Islet precursor cell (in vitro differentiated cells): ENCODE measurements at regions not wholly inside any gene's neighbourhood (a gene's known extent, or its start where the extent isn't known, plus 50 kb on each side); places are given as distances from the start of the nearest gene placed in this dataset.

Source experiments
- DNase-seq: peaks from one replicate; pipeline ENCODE4 v3.0.0-alpha.2; 2018

DNA sequence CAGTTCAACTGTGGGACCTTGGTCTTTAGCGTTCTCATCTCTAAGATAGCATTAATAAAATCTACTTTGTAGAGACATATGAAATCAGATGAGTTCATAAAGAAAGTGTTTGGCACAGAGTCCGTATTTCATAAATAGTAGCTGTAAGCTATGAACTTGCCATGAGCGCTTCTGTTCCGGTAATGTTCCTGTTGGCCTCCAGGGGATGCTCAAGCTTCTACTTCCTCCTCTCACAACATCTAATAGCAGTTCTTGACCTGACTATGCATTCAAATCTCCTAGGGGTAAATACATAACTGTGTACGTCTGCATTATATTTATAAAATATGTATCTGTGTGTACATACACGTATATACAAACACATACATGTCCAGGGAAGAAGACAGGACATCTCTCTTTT lies 288.2 kb upstream of the TMPO start:
- DNase-seq = no peak

- no peak for DNase-seq
Observed at GRCh38 chr12:98228683-98229539, 286.5 kb upstream of the TMPO start.

GRCh38 chr12:98229540-98229924 lies 285.9 kb upstream of the TMPO start:
- DNase-seq = no peak

DNA sequence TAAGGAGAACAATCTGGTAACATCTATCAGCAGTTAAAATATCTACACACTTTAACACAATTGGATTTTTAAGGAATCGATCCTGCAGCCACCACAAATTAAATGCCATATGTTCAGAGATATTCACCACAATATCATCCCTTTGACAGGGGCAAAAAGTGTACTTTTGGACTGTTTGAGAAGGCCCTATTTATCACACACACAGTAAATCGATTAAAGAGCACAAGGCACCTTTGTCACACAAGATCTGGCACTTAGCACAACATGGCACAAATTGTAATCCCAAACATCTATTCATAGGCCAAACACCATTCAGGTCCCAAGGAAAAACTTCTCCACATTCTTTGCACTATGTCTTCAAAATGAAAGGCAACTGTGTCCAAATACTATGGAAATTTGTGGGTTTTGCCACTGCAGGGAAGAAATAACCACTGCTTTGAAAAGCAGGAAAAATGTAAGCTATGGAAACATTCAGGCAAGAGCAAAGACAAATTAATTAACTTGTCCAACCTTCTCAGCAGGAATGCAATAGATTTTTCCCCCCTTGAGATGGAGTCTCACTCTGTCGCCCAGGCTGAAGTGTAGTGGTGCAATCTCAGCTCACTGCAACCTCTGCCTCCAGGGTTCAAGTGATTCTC lies 282.5 kb upstream of the TMPO start:
- no peak for DNase-seq

- DNase-seq = no peak
Observed at GRCh38 chr12:98235301-98235700, 280.1 kb upstream of the TMPO start.

GRCh38 chr12:98238515-98239130 lies 276.8 kb upstream of the TMPO start:
- no peak for DNase-seq

DNA sequence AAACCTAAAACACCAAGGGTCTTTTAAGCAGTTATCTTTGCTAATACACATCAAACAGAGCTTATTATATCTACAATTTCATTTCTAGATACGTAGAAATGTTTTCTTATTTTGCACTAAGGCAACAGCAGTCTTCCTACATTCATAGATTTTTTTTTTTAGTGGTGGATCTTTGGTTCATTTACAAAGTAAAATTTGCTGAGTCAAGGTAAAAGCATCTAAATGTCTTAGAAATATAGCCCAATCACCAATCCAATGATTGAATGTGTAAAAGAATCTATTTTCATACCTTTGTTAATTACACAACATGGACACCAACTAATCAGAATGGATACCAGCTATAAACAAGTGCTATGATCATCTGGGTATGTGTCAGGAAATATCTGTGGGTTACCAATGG lies 272.2 kb upstream of the TMPO start:
- DNase-seq = no peak

DNA sequence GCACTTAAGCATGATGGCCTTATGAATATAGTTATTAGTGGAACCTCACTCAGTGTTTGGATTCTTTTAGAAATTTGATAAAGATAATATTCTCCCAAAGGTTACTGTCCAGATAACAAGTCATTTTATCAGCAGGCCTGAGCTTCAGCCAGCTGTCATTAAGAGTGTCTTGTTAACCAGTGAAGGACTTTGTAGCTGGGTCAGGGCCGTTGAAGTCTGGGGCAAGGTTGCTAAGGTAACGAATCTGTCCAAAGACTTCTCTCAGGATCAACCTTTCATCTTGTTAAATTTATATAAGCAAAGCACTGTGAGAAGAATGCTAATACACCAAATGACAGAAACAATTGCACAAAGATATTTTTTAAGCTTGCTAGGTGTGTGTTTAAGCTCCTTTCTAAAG lies 271.3 kb upstream of the TMPO start:
- no peak for DNase-seq

- no peak for DNase-seq
Observed at GRCh38 chr12:98253207-98254037, 262.0 kb upstream of the TMPO start.

GRCh38 chr12:98256830-98257229 lies 258.6 kb upstream of the TMPO start:
- no peak for DNase-seq

- DNase-seq = no peak
Observed at GRCh38 chr12:98259693-98260092, 255.7 kb upstream of the TMPO start.

- no peak for DNase-seq
Observed at GRCh38 chr12:98260276-98260675, 255.1 kb upstream of the TMPO start.

- DNase-seq = no peak
Observed at GRCh38 chr12:98262902-98263301, 252.5 kb upstream of the TMPO start.

- DNase-seq = no peak
Observed at GRCh38 chr12:98274430-98275130, 240.8 kb upstream of the TMPO start.

DNA sequence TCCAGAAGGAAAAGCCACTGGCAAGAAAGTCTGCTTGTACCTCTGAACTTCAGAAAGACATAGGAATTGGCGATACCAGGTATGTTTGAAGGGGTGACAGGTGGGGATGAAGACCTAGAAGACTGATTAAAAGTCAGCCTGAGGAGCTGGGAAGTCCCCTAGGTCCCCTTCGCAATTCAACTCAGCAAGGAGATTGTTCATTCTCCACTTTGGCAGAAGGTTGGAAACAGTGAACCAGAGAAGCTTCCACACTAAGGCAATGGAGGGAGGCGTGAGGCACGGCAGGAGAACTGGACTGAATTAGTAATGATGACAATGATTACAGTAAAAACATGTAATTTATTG lies 240.3 kb upstream of the TMPO start:
- DNase-seq = no peak

DNA sequence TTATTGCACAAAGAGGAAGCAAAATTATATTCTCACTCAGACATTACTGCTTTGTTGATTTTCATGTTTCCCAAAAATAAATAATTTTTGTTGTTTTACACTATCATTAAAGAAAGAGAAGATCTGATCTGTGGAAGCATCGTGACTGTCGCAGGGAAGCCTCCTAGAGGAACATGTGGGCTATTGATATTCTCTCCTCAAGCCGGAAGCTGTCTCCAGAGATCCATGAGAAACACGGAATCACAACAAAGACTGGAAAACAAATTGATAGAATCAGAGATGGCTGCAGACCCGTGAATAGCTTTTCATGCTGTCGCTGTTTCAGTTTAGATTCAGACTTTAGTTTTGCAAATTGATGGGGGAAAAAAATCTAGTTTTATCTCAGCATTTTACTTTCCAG lies 235.2 kb upstream of the TMPO start:
- no peak for DNase-seq

GRCh38 chr12:98280621-98281020 lies 234.8 kb upstream of the TMPO start:
- no peak for DNase-seq

GRCh38 chr12:98291828-98292227 lies 223.6 kb upstream of the TMPO start:
- no peak for DNase-seq

DNA sequence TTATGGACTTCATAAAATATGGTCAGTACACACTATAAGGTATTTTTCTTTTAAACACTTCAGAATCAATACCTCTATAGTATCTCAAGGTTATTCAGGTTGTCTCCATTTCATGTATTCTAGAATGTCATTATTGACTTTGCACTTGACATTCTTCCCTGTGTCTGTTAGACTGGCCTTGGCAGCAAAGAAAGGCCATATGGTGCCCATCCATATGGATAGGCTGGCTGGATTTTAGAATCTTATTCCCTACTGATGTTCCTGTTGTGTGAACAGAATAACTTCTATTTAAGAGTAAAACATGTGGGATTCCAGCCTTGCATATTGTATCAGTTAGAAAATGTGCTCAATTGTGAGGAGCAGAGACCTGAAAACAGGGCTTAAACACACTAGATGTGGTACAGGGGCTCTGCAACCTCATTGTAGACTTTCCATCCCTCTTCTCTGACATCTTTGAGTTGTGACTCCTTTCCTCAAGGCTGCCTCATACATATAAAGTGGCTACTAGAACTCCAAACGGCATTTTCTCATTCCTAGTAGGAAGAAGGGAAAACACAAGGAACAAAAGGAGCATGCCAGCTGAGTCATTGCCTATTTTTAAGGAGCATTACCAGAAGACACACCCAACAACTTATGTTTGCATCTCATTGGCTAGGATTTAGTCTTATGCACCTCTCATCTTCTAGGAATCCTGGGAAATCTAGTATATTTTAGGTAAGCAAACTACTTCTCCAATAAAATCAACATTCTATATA lies 221.2 kb upstream of the TMPO start:
- no peak for DNase-seq

- DNase-seq = no peak
Observed at GRCh38 chr12:98295681-98296080, 219.7 kb upstream of the TMPO start.

DNA sequence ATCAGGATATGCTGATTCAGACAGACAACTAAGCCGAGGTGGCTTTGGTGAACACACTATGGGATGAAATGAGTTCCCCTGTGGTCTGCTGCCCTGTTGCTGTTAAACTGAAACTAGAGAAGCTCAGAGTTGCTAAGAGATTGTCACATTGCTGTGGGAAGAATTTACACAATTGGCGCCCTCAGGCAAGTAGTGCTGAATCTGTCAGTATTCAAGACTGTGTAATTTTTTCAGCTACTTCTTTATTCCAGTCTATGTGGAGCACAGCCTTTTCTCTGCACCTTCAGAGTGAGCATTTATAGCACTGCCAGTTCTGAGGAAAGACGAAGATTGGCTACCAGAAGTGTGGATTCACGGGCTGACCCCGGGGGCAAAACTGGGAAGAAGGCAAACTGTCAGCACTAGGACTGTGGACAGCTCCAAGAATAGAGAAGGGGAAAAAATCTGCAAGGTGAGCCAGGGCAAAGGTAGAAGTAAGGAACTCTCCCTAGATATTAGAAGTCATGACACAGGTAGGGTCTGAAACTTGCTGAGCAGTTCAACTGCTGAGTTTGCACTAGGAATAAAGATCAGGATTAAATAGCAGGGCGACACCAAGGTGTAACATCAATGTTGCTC lies 218.8 kb upstream of the TMPO start:
- DNase-seq = peak; percentile 71

- DNase-seq = no peak
Observed at GRCh38 chr12:98297538-98297937, 217.9 kb upstream of the TMPO start.
